ENCODE measurements at regions not wholly inside any gene's neighbourhood (a gene's known extent, or its start where the extent isn't known, plus 50 kb on each side); places are given as distances from the start of the nearest gene placed in this dataset.

GRCh38 chr13:111461445-111462149 is 141.2 kb downstream of the TEX29 start:
- 45 to 60% methylated on average over 11 to 15 of the region's 15 CpGs for WGBS, 2 donors
- H3K9me3 ChIP-seq, result no peaks in the 10 kb centered on the region
- no peak for TF ChIP-seq POLR2A (IDR thresholded peaks at IDR 0.05)
- TF ChIP-seq, protein P1, sequence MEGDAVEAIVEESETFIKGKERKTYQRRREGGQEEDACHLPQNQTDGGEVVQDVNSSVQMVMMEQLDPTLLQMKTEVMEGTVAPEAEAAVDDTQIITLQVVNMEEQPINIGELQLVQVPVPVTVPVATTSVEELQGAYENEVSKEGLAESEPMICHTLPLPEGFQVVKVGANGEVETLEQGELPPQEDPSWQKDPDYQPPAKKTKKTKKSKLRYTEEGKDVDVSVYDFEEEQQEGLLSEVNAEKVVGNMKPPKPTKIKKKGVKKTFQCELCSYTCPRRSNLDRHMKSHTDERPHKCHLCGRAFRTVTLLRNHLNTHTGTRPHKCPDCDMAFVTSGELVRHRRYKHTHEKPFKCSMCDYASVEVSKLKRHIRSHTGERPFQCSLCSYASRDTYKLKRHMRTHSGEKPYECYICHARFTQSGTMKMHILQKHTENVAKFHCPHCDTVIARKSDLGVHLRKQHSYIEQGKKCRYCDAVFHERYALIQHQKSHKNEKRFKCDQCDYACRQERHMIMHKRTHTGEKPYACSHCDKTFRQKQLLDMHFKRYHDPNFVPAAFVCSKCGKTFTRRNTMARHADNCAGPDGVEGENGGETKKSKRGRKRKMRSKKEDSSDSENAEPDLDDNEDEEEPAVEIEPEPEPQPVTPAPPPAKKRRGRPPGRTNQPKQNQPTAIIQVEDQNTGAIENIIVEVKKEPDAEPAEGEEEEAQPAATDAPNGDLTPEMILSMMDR (IDR thresholded peaks at IDR 0.05), result no peak
- ATAC-seq, result no peak
- H3K27me3 ChIP-seq, result no peaks in the 10 kb centered on the region
- no peak overlapping the region for H3K4me3 ChIP-seq
- no peak for DNase-seq
- H3K36me3 ChIP-seq (replicated peaks in 1 of 2; ENCODE audit: insufficient read depth in 1 of 2, low read depth in 2 of 2), result no peaks in the 10 kb centered on the region
- intact Hi-C loops (cut with DNase I), result no loop called here
- H3K27ac ChIP-seq, result no peak overlapping the region
- no peaks in the 10 kb centered on the region for H3K4me1 ChIP-seq

GRCh38 chr13:111462221-111462764 is 141.9 kb downstream of the TEX29 start:
- Histone ChIP-seq H3K27me3 (no peaks in the 10 kb centered on the region), H3K36me3 (replicated peaks in 1 of 2; ENCODE audit: insufficient read depth in 1 of 2, low read depth in 2 of 2) (no peaks in the 10 kb centered on the region), H3K9me3 (no peaks in the 10 kb centered on the region), H3K27ac (no peak overlapping the region), H3K4me1 (no peaks in the 10 kb centered on the region), H3K4me3 (no peak overlapping the region)
- intact Hi-C loops (cut with DNase I), result no loop called here
- DNase-seq (no peak), ATAC-seq (no peak)
- 64 to 67% methylated on average over 14 of the region's 14 CpGs for WGBS, 2 donors
- TF ChIP-seq POLR2A (IDR thresholded peaks at IDR 0.05), result no peak
- TF ChIP-seq, protein P1 (IDR thresholded peaks at IDR 0.05), result no peak

DNA sequence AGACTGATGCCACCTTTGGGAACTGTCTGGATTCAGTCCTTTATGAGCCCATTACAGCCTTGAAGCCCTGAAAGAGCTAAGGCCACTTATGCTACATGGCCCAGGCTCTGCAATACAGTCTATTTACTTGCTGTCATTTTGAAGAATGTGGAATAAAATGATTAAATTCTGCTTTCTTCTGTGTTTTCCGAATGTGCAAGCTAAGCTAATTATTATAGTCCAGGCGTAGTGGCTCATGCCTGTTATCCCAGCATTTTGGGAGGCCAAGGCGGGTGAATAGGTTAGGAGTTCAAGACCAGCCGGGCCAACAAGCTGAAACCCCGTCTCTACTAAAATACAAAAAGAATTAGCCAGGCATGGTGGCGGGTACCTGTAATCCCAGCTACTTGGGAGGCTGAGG is 142.5 kb downstream of the TEX29 start:
- H3K4me3 ChIP-seq, result no peak overlapping the region
- WGBS, 2 donors, result 64 to 66% methylated on average over 6 of the region's 6 CpGs
- no peaks in the 10 kb centered on the region for H3K36me3 ChIP-seq (replicated peaks in 1 of 2; ENCODE audit: insufficient read depth in 1 of 2, low read depth in 2 of 2)
- TF ChIP-seq, protein P1 (IDR thresholded peaks at IDR 0.05), result no peak
- TF ChIP-seq POLR2A (IDR thresholded peaks at IDR 0.05), result no peak
- H3K27ac ChIP-seq, result no peak overlapping the region
- no peaks in the 10 kb centered on the region for H3K27me3 ChIP-seq
- H3K4me1 ChIP-seq, result no peaks in the 10 kb centered on the region
- intact Hi-C loops (cut with DNase I), result no loop called here
- ATAC-seq (no peak), DNase-seq (no peak)
- no peaks in the 10 kb centered on the region for H3K9me3 ChIP-seq

- no peak for DNase-seq
These were observed 146.9 kb downstream of the TEX29 start for GRCh38 chr13:111467111-111467890.

More at GRCh38 chr13:111467111-111467890, 146.9 kb downstream of the TEX29 start:
- no peak overlapping the region for H3K4me3 ChIP-seq
- intact Hi-C loops (cut with DNase I), result no loop called here
- no peaks in the 10 kb centered on the region for H3K36me3 ChIP-seq (replicated peaks in 1 of 2; ENCODE audit: insufficient read depth in 1 of 2, low read depth in 2 of 2)
- no peak for ATAC-seq
- TF ChIP-seq, protein P1 (IDR thresholded peaks at IDR 0.05), result no peak
- no peak for TF ChIP-seq POLR2A (IDR thresholded peaks at IDR 0.05)
- no peak overlapping the region for H3K27ac ChIP-seq
- H3K9me3 ChIP-seq, result no peaks in the 10 kb centered on the region
- 69 to 78% methylated on average over 7 of the region's 7 CpGs for WGBS, 2 donors
- H3K4me1 ChIP-seq, result no peaks in the 10 kb centered on the region
- H3K27me3 ChIP-seq, result no peaks in the 10 kb centered on the region

All from body of pancreas (tissue), 4 donors.